HEK293T (cell line): ENCODE measurements at regions not wholly inside any gene's neighbourhood (a gene's known extent, or its start where the extent isn't known, plus 50 kb on each side); places are given as distances from the start of the nearest gene placed in this dataset.

Source experiments
- ARNT ChIP-seq: fragments of 450-650 bp; IDR thresholded peaks from 2 replicates; pipeline ENCODE4 v1.6.1; 2017; ENCODE audit warnings: mild to moderate bottlenecking
- BHLHE40 ChIP-seq: fragments of 450-650 bp; IDR thresholded peaks from 2 replicates; pipeline ENCODE4 v1.6.1; 2016; ENCODE audit warnings: mild to moderate bottlenecking, moderate library complexity, borderline replicate concordance
- ELF4 ChIP-seq: fragments of 450-650 bp; IDR thresholded peaks from 2 replicates; pipeline ENCODE4 v1.6.1; 2017; ENCODE audit warnings: antibody characterized with exemption
- FOXA1 ChIP-seq: fragments of 450-650 bp; IDR thresholded peaks from 2 replicates; pipeline ENCODE4 v1.6.1; 2016; ENCODE audit warnings: mild to moderate bottlenecking
- FOXK2 ChIP-seq: fragments of 450-650 bp; IDR thresholded peaks from 2 replicates; pipeline ENCODE4 v1.6.1; 2016; ENCODE audit warnings: mild to moderate bottlenecking
- FOXM1 ChIP-seq: fragments of 450-650 bp; IDR thresholded peaks from 2 replicates; pipeline ENCODE4 v1.6.1; 2017; ENCODE audit warnings: mild to moderate bottlenecking, borderline replicate concordance
- HDGF ChIP-seq: fragments of 450-650 bp; IDR thresholded peaks from 2 replicates; pipeline ENCODE4 v1.6.1; 2017; ENCODE audit warnings: antibody characterized with exemption, borderline replicate concordance
- L3MBTL2 ChIP-seq: fragments of 450-650 bp; conservative IDR thresholded peaks from 2 replicates; pipeline ENCODE4 v1.6.1; 2016; ENCODE audit warnings: mild to moderate bottlenecking
- LEF1 ChIP-seq: fragments of 450-650 bp; IDR thresholded peaks from 2 replicates; pipeline ENCODE4 v1.6.1; 2017; ENCODE audit warnings: mild to moderate bottlenecking, borderline replicate concordance
- NFRKB ChIP-seq: fragments of 450-650 bp; IDR thresholded peaks from 2 replicates; pipeline ENCODE4 v1.6.1; 2016; ENCODE audit warnings: mild to moderate bottlenecking, moderate library complexity
- SP1 ChIP-seq: fragments of 450-650 bp; IDR thresholded peaks from 2 replicates; pipeline ENCODE4 v1.6.1; 2017
- SUZ12 ChIP-seq: fragments of 450-650 bp; IDR thresholded peaks from 2 replicates; pipeline ENCODE4 v1.6.1; 2016; ENCODE audit warnings: mild to moderate bottlenecking
- TARDBP ChIP-seq: fragments of 450-650 bp; IDR thresholded peaks from 2 replicates; pipeline ENCODE4 v1.6.1; 2016
- ZNF384 ChIP-seq: fragments of 450-650 bp; IDR thresholded peaks from 2 replicates; pipeline ENCODE4 v1.6.1; 2016

GRCh38 chr2:212935752-212936151 lies 215.7 kb downstream of the IKZF2 start:
- no peak for TF ChIP-seq BHLHE40
- no peak for TF ChIP-seq SP1
- no peak for TF ChIP-seq SUZ12
- TF ChIP-seq TARDBP, result no peak
- TF ChIP-seq FOXK2, result no peak
- no peak for TF ChIP-seq FOXA1
- no peak for TF ChIP-seq FOXM1
- no peak for TF ChIP-seq ELF4
- TF ChIP-seq ARNT, result no peak
- no peak for TF ChIP-seq ZNF384
- no peak for TF ChIP-seq NFRKB
- no peak for TF ChIP-seq HDGF
- TF ChIP-seq L3MBTL2, result no peak
- TF ChIP-seq LEF1, result no peak
